Suprapubic skin (tissue), 3 donors: ENCODE measurements at regions not wholly inside any gene's neighbourhood (a gene's known extent, or its start where the extent isn't known, plus 50 kb on each side); places are given as distances from the start of the nearest gene placed in this dataset.

ENCODE experiments used
- CTCF ChIP-seq, 2 donors: fragments of 200-600 bp in 1 of 2; fragments of 450-650 bp in 1 of 2; sonication (generic) in 1 of 2; IDR thresholded peaks; one replicate each; pipeline ENCODE4 v1.5.1; 2016 to 2019; ENCODE audit warnings: antibody characterized with exemption in 2 of 2, mild to moderate bottlenecking in 1 of 2, moderate library complexity in 1 of 2
- EP300 ChIP-seq: sonication (generic); formaldehyde crosslinking; IDR thresholded peaks from one replicate; pipeline ENCODE4 v1.6.1; 2017; ENCODE audit warnings: antibody characterized with exemption
- POLR2A ChIP-seq, 2 donors: fragments of 450-650 bp; IDR thresholded peaks; one replicate each; pipeline ENCODE4 v1.6.1; 2017; ENCODE audit warnings: antibody characterized with exemption in 2 of 2, mild to moderate bottlenecking in 2 of 2, moderate library complexity in 2 of 2

- no peak for TF ChIP-seq EP300
- TF ChIP-seq POLR2A (IDR thresholded peaks at IDR 0.05) = no peak
- TF ChIP-seq CTCF (IDR thresholded peaks at IDR 0.05) = no peak
These were observed 441.8 kb upstream of the DEFB115 start for GRCh38 chr20:30815577-30816181.
